CD14-positive monocyte (primary cell): ENCODE measurements at regions not wholly inside any gene's neighbourhood (a gene's known extent, or its start where the extent isn't known, plus 50 kb on each side); places are given as distances from the start of the nearest gene placed in this dataset.

Experiments used
- DNase-seq, 3 donors: peaks; one replicate each; pipeline ENCODE4 v3.0.0-alpha.2; 2011 to 2022
- H2AFZ ChIP-seq: 2 replicates; pipeline ENCODE4 v1.6.0; 2012; ENCODE audit warnings: mild to moderate bottlenecking, low read depth, low read length, inconsistent platforms; ENCODE audit not compliant: insufficient read depth, poor library complexity, severe bottlenecking
- H3K27ac ChIP-seq, 2 donors: 1 replicate in 1 of 2; 2 replicates in 1 of 2; pipeline ENCODE4 v1.5.1; 2012 to 2013; ENCODE audit warnings: low read length in 2 of 2, control low read depth in 1 of 2, inconsistent platforms in 1 of 2, low read depth in 1 of 2, mild to moderate bottlenecking in 1 of 2
- H3K27me3 ChIP-seq, 2 donors: one replicate each; pipeline versions ENCODE4 v1.6.0 to v1.6.1; 2011 to 2013; ENCODE audit warnings: low read length in 2 of 2; ENCODE audit not compliant: control insufficient read depth in 2 of 2, insufficient read depth in 2 of 2
- H3K36me3 ChIP-seq, 2 donors: replicated peaks in 1 of 2; 1 replicate in 1 of 2; 2 replicates in 1 of 2; pipeline versions ENCODE4 v1.5.1 to v1.6.1; 2012 to 2013; ENCODE audit warnings: low read length in 2 of 2, control low read depth in 1 of 2, inconsistent platforms in 1 of 2, mild to moderate bottlenecking in 1 of 2; ENCODE audit not compliant: insufficient read depth in 2 of 2, control insufficient read depth in 1 of 2
- H3K4me1 ChIP-seq, 2 donors: 1 replicate in 1 of 2; 2 replicates in 1 of 2; pipeline versions ENCODE4 v1.5.1 to v1.6.1; 2012 to 2013; ENCODE audit warnings: low read length in 2 of 2, control low read depth in 1 of 2, inconsistent platforms in 1 of 2, mild to moderate bottlenecking in 1 of 2, moderate library complexity in 1 of 2; ENCODE audit not compliant: insufficient read depth in 2 of 2, control insufficient read depth in 1 of 2
- H3K4me2 ChIP-seq: replicated peaks from 2 replicates; pipeline ENCODE3; 2012; ENCODE audit warnings: low read length, moderate library complexity, mild to moderate bottlenecking; ENCODE audit not compliant: poor library complexity, severe bottlenecking; ENCODE audit errors: extremely low read depth
- H3K4me3 ChIP-seq, 3 experiments: fragments of 200-600 bp in 1 of 3; sonication (generic) in 1 of 3; replicated peaks in 1 of 3; 1 replicate in 2 of 3; 2 replicates in 1 of 3; pipeline ENCODE4 v1.5.1; 2011 to 2013; ENCODE audit warnings: low read length in 3 of 3, mild to moderate bottlenecking in 3 of 3, control low read depth in 2 of 3, low read depth in 2 of 3, inconsistent platforms in 1 of 3, moderate library complexity in 1 of 3
- H3K79me2 ChIP-seq: 2 replicates; pipeline ENCODE4 v1.6.0; 2012; ENCODE audit warnings: mild to moderate bottlenecking, control low read depth, inconsistent platforms, low read length, moderate library complexity; ENCODE audit not compliant: insufficient read depth
- H3K9ac ChIP-seq: 2 replicates; pipeline ENCODE4 v1.6.0; 2017; ENCODE audit warnings: low read length, mild to moderate bottlenecking; ENCODE audit not compliant: insufficient read depth, poor library complexity, severe bottlenecking
- H3K9me3 ChIP-seq, 2 donors: replicated peaks in 1 of 2; 1 replicate in 1 of 2; 2 replicates in 1 of 2; pipeline versions ENCODE4 v1.5.1 to v1.6.1; 2012 to 2013; ENCODE audit warnings: low read length in 2 of 2, control low read depth in 1 of 2; ENCODE audit not compliant: control insufficient read depth in 1 of 2, insufficient read depth in 1 of 2
- H4K20me1 ChIP-seq: 2 replicates; pipeline ENCODE4 v1.6.0; 2012; ENCODE audit warnings: mild to moderate bottlenecking, low read length, control low read depth, moderate library complexity; ENCODE audit not compliant: insufficient read depth
- H3K27ac Mint-ChIP-seq, 7 donors: one replicate each; pipeline ENCODE4 v1.8.0; 2020; ENCODE audit warnings: mild to moderate bottlenecking in 7 of 7, mixed read lengths in 7 of 7, moderate library complexity in 6 of 7, inconsistent platforms in 2 of 7
- H3K27me3 Mint-ChIP-seq, 3 donors: one replicate each; pipeline ENCODE4 v1.8.0; 2021 to 2022; ENCODE audit warnings: low read depth in 3 of 3, mild to moderate bottlenecking in 3 of 3, mixed read lengths in 3 of 3, moderate library complexity in 3 of 3, inconsistent platforms in 1 of 3
- H3K36me3 Mint-ChIP-seq, 2 donors: one replicate each; pipeline ENCODE4 v1.8.0; 2020; ENCODE audit warnings: mixed read lengths in 2 of 2, inconsistent platforms in 1 of 2, mild to moderate bottlenecking in 1 of 2
- H3K4me1 Mint-ChIP-seq: one replicate; pipeline ENCODE4 v1.8.0; 2020; ENCODE audit warnings: mild to moderate bottlenecking, mixed read lengths
- H3K4me3 Mint-ChIP-seq, 2 donors: one replicate each; pipeline ENCODE4 v1.8.0; 2020; ENCODE audit warnings: mild to moderate bottlenecking in 2 of 2, mixed read lengths in 2 of 2, moderate library complexity in 1 of 2
- H3K9me3 Mint-ChIP-seq, 7 donors: one replicate each; pipeline ENCODE4 v1.8.0; 2020 to 2022; ENCODE audit warnings: mixed read lengths in 7 of 7, mild to moderate bottlenecking in 6 of 7, moderate library complexity in 6 of 7, inconsistent platforms in 2 of 7
- WGBS: methylation state at CpG from one replicate; pipeline ENCODE4 v1.1.5; 2013; ENCODE audit warnings: missing lambda C conversion rate; ENCODE audit not compliant: insufficient coverage; 5-methylcytosine and 5-hydroxymethylcytosine counted together
- intact Hi-C, 2 donors: fragments of 100-400 bp; cut with micrococcal nuclease; formaldehyde crosslinking; loops; one replicate each; pipeline versions ENCODE4 v1.15.0 to v1.15.1; 2023
- TF ChIP-seq, protein P1 (sequence below): fragments of 200-600 bp; IDR thresholded peaks from one replicate; pipeline ENCODE4 v1.8.0; 2022; ENCODE audit warnings: antibody characterized with exemption, mild to moderate bottlenecking

DNA sequence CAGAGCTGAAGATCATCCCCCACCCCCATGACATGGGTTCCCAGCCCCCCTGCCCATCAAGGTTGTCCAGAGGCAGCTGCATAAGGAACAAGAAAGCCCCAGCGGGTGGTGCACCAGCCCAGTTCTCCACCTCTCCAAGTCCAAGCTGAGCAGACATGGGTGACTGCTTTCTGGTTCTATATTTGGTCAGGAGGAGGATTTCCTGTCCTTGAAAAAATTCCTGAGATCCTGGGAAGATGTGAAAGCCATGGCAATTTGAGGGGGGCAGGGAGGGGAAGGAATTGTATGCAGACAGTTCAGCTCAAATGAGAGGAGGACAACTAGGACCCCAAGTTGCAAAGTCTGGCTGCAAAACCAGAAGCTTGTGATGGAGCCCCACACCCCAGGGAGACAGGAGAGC is 55.4 kb upstream of the ADGRE5 start:
- no CpG with 5 or more reads among the region's 1 CpG for WGBS
- TF ChIP-seq, protein P1, sequence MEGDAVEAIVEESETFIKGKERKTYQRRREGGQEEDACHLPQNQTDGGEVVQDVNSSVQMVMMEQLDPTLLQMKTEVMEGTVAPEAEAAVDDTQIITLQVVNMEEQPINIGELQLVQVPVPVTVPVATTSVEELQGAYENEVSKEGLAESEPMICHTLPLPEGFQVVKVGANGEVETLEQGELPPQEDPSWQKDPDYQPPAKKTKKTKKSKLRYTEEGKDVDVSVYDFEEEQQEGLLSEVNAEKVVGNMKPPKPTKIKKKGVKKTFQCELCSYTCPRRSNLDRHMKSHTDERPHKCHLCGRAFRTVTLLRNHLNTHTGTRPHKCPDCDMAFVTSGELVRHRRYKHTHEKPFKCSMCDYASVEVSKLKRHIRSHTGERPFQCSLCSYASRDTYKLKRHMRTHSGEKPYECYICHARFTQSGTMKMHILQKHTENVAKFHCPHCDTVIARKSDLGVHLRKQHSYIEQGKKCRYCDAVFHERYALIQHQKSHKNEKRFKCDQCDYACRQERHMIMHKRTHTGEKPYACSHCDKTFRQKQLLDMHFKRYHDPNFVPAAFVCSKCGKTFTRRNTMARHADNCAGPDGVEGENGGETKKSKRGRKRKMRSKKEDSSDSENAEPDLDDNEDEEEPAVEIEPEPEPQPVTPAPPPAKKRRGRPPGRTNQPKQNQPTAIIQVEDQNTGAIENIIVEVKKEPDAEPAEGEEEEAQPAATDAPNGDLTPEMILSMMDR: no peak
- no peaks in the 10 kb centered on the region for H3K4me1 ChIP-seq

DNA sequence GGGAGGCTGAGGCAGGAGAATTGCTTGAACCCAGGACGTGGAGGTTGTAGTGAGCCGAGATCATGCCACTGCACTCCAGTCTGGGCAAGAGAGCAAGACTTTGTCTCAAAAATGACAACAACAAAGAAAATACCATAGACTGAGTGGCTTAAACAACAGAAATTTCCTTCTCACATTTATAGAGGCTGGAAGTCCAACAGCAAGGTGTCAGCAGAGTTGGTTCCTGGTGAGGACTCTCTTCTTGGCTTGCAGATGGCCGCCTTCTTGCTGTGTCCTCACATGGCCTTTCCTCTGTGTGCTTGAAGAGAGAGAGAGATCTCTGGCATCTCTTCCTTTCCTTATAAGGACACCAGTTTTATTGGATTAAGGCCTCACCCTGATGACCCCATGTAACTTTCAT is 56.1 kb upstream of the ADGRE5 start:
- Mint-ChIP-seq H3K4me3 (no peak overlapping the region), H3K27me3 (peaks cover 3 to 10% (median 9%) of the 10 kb centered on the region in 3 donors), H3K27ac (no peak overlapping the region), H3K36me3 (no peaks in the 10 kb centered on the region), H3K9me3 (peaks cover under 1 to 8% (median 4%) of the 10 kb centered on the region in 7 donors), H3K4me1 (no peaks in the 10 kb centered on the region)
- no CpG with 5 or more reads among the region's 3 CpGs for WGBS
- H3K4me2 ChIP-seq: no peak overlapping the region
- H3K9ac ChIP-seq: no peak overlapping the region
- TF ChIP-seq, protein P1: no peak
- H3K79me2 ChIP-seq: no peaks in the 10 kb centered on the region
- no peaks in the 10 kb centered on the region for H3K9me3 ChIP-seq
- intact Hi-C loops: no loop called here
- no peak overlapping the region for H3K27ac ChIP-seq
- H4K20me1 ChIP-seq: no peaks in the 10 kb centered on the region
- no peak for DNase-seq
- H3K4me1 ChIP-seq: no peaks in the 10 kb centered on the region
- no peak overlapping the region for H3K4me3 ChIP-seq
- no peak overlapping the region for H2AFZ ChIP-seq
- H3K27me3 ChIP-seq: no peaks in the 10 kb centered on the region
- no peaks in the 10 kb centered on the region for H3K36me3 ChIP-seq

More for the DNA sequence above, 55.4 kb upstream of the ADGRE5 start:
- Histone ChIP-seq H3K4me2 (no peak overlapping the region), H3K9ac (no peak overlapping the region), H3K27me3 (no peaks in the 10 kb centered on the region), H3K9me3 (no peaks in the 10 kb centered on the region), H2AFZ (no peak overlapping the region), H3K27ac (no peak overlapping the region), H3K79me2 (no peaks in the 10 kb centered on the region), H4K20me1 (no peaks in the 10 kb centered on the region), H3K4me3 (no peak overlapping the region), H3K36me3 (no peaks in the 10 kb centered on the region)
- Mint-ChIP-seq H3K36me3 (no peaks in the 10 kb centered on the region), H3K9me3 (peaks cover 0 to 6% (median 3%) of the 10 kb centered on the region in 7 donors), H3K27ac (no peak overlapping the region), H3K27me3 (peaks cover 3 to 10% (median 8%) of the 10 kb centered on the region in 3 donors), H3K4me1 (no peaks in the 10 kb centered on the region), H3K4me3 (no peak overlapping the region)
- intact Hi-C loops: no loop called here
- DNase-seq: no peak
